ENCODE measurements at regions not wholly inside any gene's neighbourhood (a gene's known extent, or its start where the extent isn't known, plus 50 kb on each side); places are given as distances from the start of the nearest gene placed in this dataset.
"Not testable (repeated sequence)": the region's sequence is repeated elsewhere in the genome, so short reads cannot be mapped to it uniquely, and the experiment has no call there.

DNA sequence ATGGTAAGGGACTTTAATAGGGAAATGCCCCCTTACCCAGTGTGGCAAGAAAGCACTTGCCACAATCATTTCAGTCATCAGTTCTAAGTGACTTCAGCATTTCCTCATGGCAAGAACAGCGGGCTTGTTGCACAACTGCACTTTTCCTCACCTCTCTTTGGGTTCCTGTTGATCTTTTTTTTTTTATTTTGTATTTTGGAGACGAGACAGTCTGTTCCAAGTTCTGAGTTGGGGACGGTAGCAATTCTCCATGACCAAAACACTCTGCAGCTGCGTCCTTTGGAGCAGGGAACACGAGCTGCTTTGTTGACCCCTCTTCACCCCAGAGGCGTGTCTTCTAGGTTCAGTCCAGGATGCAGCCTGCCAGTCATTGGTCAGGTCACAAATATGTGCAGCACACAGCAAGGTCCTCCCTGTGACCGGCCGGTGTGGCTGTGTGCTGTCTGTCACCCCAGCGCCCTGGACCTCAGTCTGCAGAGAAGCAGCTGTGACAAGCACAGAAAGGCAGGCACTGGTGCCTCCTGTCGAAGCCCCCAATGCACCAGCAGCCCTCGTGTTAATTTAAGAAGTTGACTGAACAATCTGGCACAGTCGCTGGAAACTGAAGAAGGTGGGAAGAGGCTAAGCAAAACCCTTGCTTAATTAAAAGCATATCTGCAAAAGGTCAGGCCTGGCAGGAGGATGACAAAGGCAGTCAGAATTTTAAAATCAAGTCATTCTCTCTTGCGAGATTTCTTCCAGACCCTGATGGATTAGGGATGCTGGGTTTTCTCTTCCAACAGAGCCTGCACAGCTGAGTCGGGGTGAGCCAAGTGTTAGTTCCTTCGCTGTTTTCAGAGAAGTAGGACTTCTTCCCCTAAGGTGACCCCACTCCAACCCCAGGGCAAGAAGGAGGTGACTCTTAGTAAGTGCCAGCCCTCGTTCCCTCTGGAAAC lies 96.7 kb upstream of the COPS8 start:
- Mint-ChIP-seq H3K4me1 (no peaks in the 10 kb centered on the region), H3K9me3 (no peaks in the 10 kb centered on the region), H3K36me3 (no peaks in the 10 kb centered on the region), H3K4me3 (no peak overlapping the region), H3K27me3 (peaks cover 20% of the 10 kb centered on the region), H3K27ac (no peak overlapping the region)
- DNase-seq (no peak), ATAC-seq (ENCODE audit: low read depth) (no peak)
- POLR2A ChIA-PET: no interaction called here

DNA sequence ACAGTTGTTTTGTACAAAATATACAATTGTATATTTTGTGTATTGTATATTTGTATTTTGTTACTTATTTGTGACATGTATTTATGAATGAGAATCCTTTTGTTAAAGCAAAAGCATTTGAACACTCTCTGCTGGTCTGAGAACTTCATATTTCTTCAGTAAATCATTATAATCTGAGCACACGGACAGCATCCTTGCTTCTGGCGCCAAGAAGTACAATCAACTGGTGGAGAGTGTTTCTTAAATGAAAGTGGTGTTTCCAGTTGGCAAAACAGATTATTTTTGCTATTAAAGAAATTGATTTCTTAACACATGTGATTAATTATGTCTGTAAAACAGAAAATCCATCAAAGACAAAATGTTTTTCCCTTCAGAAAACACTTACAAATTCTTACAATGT lies 95.1 kb upstream of the COPS8 start:
- H3K4me1 Mint-ChIP-seq: no peaks in the 10 kb centered on the region
- POLR2A ChIA-PET: no interaction called here
- no peak for DNase-seq
- no peaks in the 10 kb centered on the region for H3K9me3 Mint-ChIP-seq
- H3K36me3 Mint-ChIP-seq: no peaks in the 10 kb centered on the region
- peaks cover 15% of the 10 kb centered on the region for H3K27me3 Mint-ChIP-seq
- H3K27ac Mint-ChIP-seq: no peak overlapping the region
- H3K4me3 Mint-ChIP-seq: no peak overlapping the region
- ATAC-seq (ENCODE audit: low read depth): no peak

DNA sequence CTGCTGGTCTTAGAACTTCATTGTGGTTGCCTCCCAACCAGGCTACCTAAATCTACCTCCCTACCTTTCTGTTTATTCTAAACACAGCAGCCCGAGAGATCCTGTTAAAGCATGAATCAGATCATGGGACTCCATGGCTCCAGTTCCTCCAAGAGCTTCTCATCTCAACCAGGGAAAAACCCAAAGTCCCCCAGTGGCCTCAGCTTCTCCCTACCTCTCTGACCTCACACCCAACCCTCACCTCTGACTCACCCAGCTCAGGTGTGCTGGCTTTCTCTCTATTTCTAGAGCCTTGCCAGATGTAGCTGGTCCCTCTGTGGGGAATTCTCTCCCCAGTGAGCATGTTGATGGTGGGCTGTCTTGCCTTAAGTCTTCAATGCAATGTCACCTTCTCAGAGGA lies 93.8 kb upstream of the COPS8 start:
- Mint-ChIP-seq H3K27ac (no peak overlapping the region), H3K4me1 (no peaks in the 10 kb centered on the region), H3K4me3 (no peak overlapping the region), H3K36me3 (no peaks in the 10 kb centered on the region), H3K9me3 (no peaks in the 10 kb centered on the region), H3K27me3 (peaks cover 24% of the 10 kb centered on the region)
- ATAC-seq (ENCODE audit: low read depth): no peak
- DNase-seq: no peak
- POLR2A ChIA-PET: no interaction called here

DNA sequence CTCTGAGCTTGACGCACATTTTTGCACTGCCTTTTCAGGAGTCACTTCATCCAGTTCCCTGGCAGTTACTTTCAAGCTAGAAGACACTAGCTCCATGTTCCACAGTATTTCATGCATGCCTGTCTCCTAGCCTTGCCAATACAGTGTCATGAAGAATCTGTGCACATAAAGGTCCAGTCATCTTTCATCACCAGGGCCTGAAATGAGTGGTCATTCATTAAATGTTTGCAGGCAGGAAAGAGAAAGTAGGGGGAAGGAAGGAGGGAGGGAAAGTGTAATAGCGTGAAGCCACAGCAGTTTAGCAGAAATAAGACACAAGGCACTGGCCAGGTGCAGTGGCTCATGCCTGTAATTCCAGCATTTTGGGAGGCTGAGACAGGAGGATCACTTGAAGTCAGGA lies 92.4 kb upstream of the COPS8 start:
- H3K4me1 Mint-ChIP-seq: no peaks in the 10 kb centered on the region
- DNase-seq (no peak), ATAC-seq (ENCODE audit: low read depth) (no peak)
- POLR2A ChIA-PET: no interaction called here
- no peaks in the 10 kb centered on the region for H3K9me3 Mint-ChIP-seq
- H3K36me3 Mint-ChIP-seq: no peaks in the 10 kb centered on the region
- H3K27me3 Mint-ChIP-seq: peaks cover 22% of the 10 kb centered on the region
- no peak overlapping the region for H3K27ac Mint-ChIP-seq
- no peak overlapping the region for H3K4me3 Mint-ChIP-seq

DNA sequence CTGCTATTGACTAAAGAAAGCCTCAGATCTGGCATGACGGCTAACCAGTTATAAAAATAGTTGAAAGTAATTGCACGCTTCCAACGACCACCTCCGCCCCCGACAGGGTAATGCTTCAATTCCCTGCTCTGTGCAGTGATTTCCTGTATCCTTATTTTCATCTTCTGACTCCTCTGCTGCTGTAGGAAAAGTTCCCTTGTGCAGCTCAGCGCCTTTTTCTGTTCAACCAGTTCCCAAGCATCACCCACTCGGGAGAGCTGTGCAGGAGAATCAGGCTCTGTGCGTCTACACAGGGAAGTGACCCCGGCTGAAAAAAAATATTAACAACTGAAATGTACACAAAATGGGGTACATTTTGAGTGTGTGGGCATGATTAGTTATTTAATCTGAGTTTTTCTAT lies 91.3 kb upstream of the COPS8 start:
- Mint-ChIP-seq H3K27ac (no peak overlapping the region), H3K4me3 (no peak overlapping the region), H3K36me3 (no peaks in the 10 kb centered on the region), H3K27me3 (peaks cover 15% of the 10 kb centered on the region), H3K4me1 (no peaks in the 10 kb centered on the region), H3K9me3 (no peaks in the 10 kb centered on the region)
- ATAC-seq (ENCODE audit: low read depth) (no peak), DNase-seq (no peak)
- POLR2A ChIA-PET: no interaction called here

DNA sequence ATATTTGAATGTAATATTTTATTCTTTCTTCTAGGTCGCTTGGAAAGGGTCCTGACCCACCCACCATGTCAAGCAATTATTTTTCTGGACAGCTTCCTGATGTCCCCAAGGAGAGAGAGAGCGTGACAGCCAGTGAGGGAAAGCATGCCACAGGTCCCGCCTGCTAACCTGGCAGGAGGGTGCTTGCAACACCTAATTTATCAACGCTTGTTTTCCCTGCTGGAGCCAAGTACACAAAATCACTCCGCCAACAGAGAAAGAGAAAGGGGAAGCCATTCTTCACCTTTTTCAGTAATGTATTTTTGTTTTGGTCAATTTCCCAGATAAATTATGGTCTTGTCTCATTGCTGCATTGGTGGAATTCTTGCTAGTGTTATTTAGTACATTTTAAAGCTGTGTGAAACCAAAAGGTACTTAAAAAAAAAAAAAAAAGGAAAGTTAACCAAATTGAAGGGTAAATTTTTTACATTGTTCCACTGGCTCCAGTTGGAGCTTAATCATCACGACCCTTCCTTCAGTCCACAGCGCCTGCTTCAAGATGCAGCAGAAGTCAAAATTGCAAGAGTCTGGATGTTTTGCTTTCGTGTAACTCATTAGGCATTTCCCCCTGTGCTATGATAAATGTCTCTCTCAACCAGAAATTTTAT lies 88.5 kb upstream of the COPS8 start:
- H3K4me3 Mint-ChIP-seq: no peak overlapping the region
- no peaks in the 10 kb centered on the region for H3K9me3 Mint-ChIP-seq
- H3K4me1 Mint-ChIP-seq: no peaks in the 10 kb centered on the region
- POLR2A ChIA-PET: no interaction called here
- H3K27me3 Mint-ChIP-seq: peaks cover 13% of the 10 kb centered on the region
- H3K27ac Mint-ChIP-seq: no peak overlapping the region
- DNase-seq (no peak), ATAC-seq (ENCODE audit: low read depth) (no peak)
- no peaks in the 10 kb centered on the region for H3K36me3 Mint-ChIP-seq

DNA sequence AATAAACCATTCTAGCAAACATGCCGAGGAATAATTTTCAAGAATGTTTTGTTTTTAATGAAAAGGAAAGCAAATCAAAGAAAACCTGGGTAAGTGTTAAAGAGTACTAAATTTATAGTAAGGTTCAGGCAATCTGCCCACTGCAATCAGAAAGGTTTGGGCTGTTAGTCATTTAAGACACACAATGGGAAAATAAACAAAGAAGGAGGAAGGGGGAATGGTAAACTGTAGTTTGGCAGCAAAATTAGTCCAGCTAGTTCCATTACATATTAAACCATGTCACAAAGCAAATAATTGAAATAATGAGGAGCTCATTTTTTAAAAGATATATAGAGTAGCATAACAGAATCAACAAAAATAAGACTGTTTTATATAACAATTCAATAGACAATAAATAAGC lies 87.5 kb upstream of the COPS8 start:
- H3K27me3 Mint-ChIP-seq: peaks cover 9% of the 10 kb centered on the region
- no peak for ATAC-seq (ENCODE audit: low read depth)
- no peaks in the 10 kb centered on the region for H3K4me1 Mint-ChIP-seq
- POLR2A ChIA-PET: no interaction called here
- H3K4me3 Mint-ChIP-seq: no peak overlapping the region
- DNase-seq: no peak
- no peaks in the 10 kb centered on the region for H3K9me3 Mint-ChIP-seq
- no peaks in the 10 kb centered on the region for H3K36me3 Mint-ChIP-seq
- H3K27ac Mint-ChIP-seq: no peak overlapping the region

DNA sequence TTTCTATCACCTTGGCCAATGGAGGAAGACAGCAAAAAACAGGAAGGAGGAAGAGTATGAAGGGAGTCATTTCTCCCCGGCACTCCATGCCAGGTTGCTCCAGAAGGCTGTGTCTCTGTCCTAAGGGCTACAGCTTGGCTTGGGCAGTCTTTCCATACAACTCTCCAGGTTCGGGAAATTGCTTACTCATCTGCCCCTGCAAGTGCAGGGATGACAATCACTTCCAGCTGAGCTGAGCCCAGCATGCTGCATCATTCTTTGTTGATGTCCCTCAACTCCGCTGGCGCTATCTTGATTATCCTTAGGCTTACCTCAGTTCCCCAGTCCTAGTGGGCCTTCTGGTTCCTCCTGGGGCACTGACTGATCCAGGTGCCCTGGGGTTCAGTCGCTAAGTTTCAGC lies 86.9 kb upstream of the COPS8 start:
- no peaks in the 10 kb centered on the region for H3K4me1 Mint-ChIP-seq
- no peak for DNase-seq
- no peak overlapping the region for H3K4me3 Mint-ChIP-seq
- no peaks in the 10 kb centered on the region for H3K9me3 Mint-ChIP-seq
- H3K27ac Mint-ChIP-seq: no peak overlapping the region
- H3K27me3 Mint-ChIP-seq: peaks cover 9% of the 10 kb centered on the region
- no peaks in the 10 kb centered on the region for H3K36me3 Mint-ChIP-seq
- ATAC-seq (ENCODE audit: low read depth): no peak
- POLR2A ChIA-PET: no interaction called here

DNA sequence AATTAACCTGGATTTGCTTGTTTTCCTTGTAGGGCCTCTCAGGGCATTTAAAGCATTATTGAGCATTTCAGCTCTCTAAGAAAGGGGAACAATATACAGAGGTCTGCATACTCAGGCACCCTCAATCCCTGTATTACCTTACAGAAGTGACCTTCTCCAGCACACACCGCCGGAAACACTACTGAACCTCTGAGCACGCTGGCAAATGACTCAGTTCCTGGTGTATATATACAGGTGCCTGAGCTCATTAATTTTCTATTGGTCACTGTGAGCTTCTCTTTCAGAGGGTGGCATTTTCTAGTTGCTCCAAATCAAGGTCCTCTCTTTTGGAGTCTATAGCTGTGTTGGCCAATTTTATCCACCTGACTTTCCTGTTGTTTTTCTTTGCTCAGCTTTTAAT lies 85.2 kb upstream of the COPS8 start:
- no peak overlapping the region for H3K27ac Mint-ChIP-seq
- no peak for DNase-seq

DNA sequence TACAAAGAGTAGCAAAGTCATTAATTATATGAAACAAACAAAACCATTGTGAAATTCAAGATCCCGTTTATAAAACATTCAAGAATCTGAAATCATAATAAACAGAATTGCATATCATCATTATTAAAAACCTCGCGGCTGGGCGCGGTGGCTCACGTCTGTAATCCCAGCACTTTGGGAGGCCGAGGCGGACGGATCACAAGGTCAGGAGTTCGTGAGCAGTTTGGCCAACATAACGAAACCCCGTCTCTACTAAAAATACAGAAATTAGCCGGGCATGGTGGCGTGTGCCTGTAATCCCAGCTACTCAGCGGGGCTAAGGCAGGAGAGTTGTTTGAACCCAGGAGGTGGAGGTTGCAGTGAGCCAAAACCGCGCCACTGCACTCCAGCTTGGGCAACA lies 80.3 kb upstream of the COPS8 start:
- H3K36me3 Mint-ChIP-seq; H3K4me1 Mint-ChIP-seq; POLR2A ChIA-PET; H3K9me3 Mint-ChIP-seq; ATAC-seq (ENCODE audit: low read depth); H3K27me3 Mint-ChIP-seq; DNase-seq; H3K27ac Mint-ChIP-seq; H3K4me3 Mint-ChIP-seq: not testable (repeated sequence)

More for the DNA sequence above, 85.2 kb upstream of the COPS8 start:
- Mint-ChIP-seq H3K36me3 (no peaks in the 10 kb centered on the region), H3K4me1 (no peaks in the 10 kb centered on the region), H3K27me3 (peaks cover 11% of the 10 kb centered on the region), H3K4me3 (no peak overlapping the region), H3K9me3 (no peaks in the 10 kb centered on the region)
- POLR2A ChIA-PET: no interaction called here
- ATAC-seq (ENCODE audit: low read depth): no peak

DNA sequence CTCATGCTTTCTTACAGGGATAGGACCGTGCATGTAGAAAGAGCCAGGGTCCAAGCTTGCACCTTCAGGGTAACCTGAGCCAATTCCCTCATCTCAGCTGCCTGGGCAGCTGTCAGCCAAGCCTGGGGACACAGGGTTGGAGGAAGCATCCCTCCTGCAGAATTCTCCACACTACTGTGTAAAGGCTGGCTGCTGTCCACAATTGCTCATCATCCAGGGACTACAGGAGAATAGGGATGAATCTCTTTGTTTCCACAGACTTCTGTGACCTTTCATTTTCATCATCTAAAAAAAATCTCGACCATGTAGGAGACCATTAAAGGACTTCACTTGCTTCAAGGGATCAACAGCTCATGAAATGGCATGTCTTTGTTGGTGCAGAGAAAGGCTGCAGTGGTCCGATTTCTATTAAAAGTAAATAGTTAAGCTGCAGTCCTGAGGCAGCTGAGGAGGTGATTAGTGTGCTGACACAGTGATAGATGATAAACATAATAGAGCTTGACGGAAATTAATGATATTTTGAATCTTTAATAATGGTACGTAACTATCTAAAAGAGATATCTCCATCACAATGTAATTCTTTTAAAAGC lies 74.4 kb upstream of the COPS8 start:
- H3K27ac Mint-ChIP-seq: no peak overlapping the region
- POLR2A ChIA-PET: no interaction called here
- H3K36me3 Mint-ChIP-seq: no peaks in the 10 kb centered on the region
- no peaks in the 10 kb centered on the region for H3K9me3 Mint-ChIP-seq
- H3K27me3 Mint-ChIP-seq: peaks cover 4% of the 10 kb centered on the region
- H3K4me1 Mint-ChIP-seq: no peaks in the 10 kb centered on the region
- no peak overlapping the region for H3K4me3 Mint-ChIP-seq
- ATAC-seq (ENCODE audit: low read depth): no peak
- no peak for DNase-seq

DNA sequence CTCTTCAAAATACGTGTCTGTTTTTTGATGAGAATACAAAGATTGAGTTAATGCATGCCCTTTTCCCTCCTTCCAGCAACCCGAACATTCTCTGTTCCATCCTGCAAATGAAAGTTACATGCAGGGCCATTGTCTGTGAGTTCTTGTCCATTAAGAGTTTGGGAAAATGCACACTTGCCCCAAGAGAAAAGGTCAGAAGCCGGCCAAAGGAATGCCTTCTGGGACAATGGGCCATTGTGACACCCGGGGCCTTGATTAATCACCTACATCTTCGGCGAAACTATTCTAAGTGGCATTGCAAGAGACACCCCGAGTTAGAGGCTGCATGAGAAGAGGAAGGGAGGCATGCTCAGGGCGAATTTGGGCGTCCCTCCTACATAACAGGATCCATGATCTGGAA lies 73.7 kb upstream of the COPS8 start:
- H3K4me3 Mint-ChIP-seq: no peak overlapping the region
- ATAC-seq (ENCODE audit: low read depth) (no peak), DNase-seq (no peak)
- H3K36me3 Mint-ChIP-seq: no peaks in the 10 kb centered on the region
- H3K9me3 Mint-ChIP-seq: no peaks in the 10 kb centered on the region
- H3K4me1 Mint-ChIP-seq: no peaks in the 10 kb centered on the region
- POLR2A ChIA-PET: no interaction called here
- no peak overlapping the region for H3K27ac Mint-ChIP-seq
- H3K27me3 Mint-ChIP-seq: peaks cover 4% of the 10 kb centered on the region

DNA sequence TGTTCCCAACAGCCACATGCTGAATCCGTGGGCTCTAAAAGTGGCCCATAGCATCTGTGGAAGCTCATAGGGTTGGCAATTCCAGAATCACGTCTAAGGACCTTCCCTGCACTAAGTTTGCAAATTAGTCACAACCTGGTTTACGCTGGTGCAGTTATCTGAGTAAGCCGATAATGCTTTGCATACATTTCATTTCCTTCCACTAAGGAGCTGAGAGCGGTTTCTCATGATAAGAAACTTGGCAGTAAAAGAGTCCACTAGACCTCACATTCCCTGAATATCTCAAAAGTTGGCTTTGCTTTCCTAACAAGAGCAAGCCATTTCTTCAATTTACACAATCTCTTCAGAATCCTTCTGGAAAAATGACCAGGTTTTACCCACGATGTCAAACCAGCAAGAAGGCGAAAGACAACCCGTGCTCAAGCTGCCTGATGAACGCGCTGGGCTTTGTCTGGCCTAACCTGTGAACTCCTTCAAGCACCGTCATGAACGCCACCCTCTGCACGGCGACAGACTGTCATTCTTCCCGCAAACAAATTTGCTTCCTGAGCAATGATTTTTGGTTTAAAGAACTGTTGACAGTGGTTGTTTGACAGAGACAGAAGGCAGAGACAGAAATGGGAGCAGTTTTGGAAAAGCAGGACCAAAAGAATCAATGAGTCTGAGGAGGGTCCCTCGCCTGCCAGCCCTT lies 73.0 kb upstream of the COPS8 start:
- POLR2A ChIA-PET: no interaction called here
- no peak overlapping the region for H3K27ac Mint-ChIP-seq
- ATAC-seq (ENCODE audit: low read depth): no peak

More for the DNA sequence above, 73.0 kb upstream of the COPS8 start:
- H3K36me3 Mint-ChIP-seq: no peaks in the 10 kb centered on the region
- H3K27me3 Mint-ChIP-seq: peaks cover 4% of the 10 kb centered on the region
- no peak overlapping the region for H3K4me3 Mint-ChIP-seq
- no peaks in the 10 kb centered on the region for H3K9me3 Mint-ChIP-seq
- H3K4me1 Mint-ChIP-seq: no peaks in the 10 kb centered on the region
- DNase-seq: no peak
